ENCODE measurements at regions not wholly inside any gene's neighbourhood (a gene's known extent, or its start where the extent isn't known, plus 50 kb on each side); places are given as distances from the start of the nearest gene placed in this dataset.

DNA sequence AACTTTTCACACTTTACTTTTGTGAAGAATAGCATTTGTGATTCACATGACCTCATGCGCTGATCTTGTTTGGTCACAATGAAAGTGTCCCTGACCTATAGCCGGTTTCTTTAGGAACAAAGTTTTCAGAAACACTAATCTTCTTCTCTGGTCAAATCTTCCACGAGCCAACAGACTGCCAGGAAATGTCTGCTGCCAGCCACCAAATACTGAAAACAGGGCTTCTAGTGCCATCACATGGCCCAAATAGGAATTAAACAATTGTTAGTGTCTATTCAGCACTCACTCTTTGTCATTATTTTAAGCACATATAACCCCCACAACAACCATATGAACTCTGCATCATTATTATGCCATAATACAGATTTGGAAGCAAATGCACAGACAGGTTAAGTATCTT lies 286.5 kb upstream of the SYT4 start:
- Mint-ChIP-seq H3K36me3 (ENCODE audit: low read depth, unreplicated experiment) (no peaks in the 10 kb centered on the region), H3K27me3 (ENCODE audit: low read depth, unreplicated experiment) (peaks cover 5% of the 10 kb centered on the region), H3K9me3 (ENCODE audit: unreplicated experiment) (no peaks in the 10 kb centered on the region), H3K27ac (ENCODE audit: unreplicated experiment) (no peak overlapping the region), H3K4me3 (ENCODE audit: unreplicated experiment) (no peak overlapping the region), H3K4me1 (ENCODE audit: low read depth, unreplicated experiment) (no peaks in the 10 kb centered on the region)
- H3K36me3 ChIP-seq (ENCODE audit: insufficient read depth, low read length) = no peaks in the 10 kb centered on the region
- DNase-seq (ENCODE audit: low read depth) (peak; percentile 10), FAIRE-seq (peak; percentile 9)
- H3K4me2 ChIP-seq (ENCODE audit: low read length) = no peak overlapping the region
- H2AFZ ChIP-seq (ENCODE audit: low read depth, low read length) = no peak overlapping the region
- no peaks in the 10 kb centered on the region for H3K9me3 ChIP-seq (ENCODE audit: insufficient read depth, low read depth, low read length)
- no peak overlapping the region for H3K27ac ChIP-seq (ENCODE audit: low read depth, low read length)
- H3K27me3 ChIP-seq (ENCODE audit: insufficient read depth, low read length) = no peaks in the 10 kb centered on the region
- no peak for TF ChIP-seq EZH2 (IDR thresholded peaks at IDR 0.05; ENCODE audit: insufficient read depth, low read length)
- TF ChIP-seq, protein P1, sequence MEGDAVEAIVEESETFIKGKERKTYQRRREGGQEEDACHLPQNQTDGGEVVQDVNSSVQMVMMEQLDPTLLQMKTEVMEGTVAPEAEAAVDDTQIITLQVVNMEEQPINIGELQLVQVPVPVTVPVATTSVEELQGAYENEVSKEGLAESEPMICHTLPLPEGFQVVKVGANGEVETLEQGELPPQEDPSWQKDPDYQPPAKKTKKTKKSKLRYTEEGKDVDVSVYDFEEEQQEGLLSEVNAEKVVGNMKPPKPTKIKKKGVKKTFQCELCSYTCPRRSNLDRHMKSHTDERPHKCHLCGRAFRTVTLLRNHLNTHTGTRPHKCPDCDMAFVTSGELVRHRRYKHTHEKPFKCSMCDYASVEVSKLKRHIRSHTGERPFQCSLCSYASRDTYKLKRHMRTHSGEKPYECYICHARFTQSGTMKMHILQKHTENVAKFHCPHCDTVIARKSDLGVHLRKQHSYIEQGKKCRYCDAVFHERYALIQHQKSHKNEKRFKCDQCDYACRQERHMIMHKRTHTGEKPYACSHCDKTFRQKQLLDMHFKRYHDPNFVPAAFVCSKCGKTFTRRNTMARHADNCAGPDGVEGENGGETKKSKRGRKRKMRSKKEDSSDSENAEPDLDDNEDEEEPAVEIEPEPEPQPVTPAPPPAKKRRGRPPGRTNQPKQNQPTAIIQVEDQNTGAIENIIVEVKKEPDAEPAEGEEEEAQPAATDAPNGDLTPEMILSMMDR (IDR thresholded peaks at IDR 0.05; ENCODE audit: insufficient read depth, low read depth, low read length) = peak; percentile 72
- no peaks in the 10 kb centered on the region for H3K79me2 ChIP-seq (ENCODE audit: insufficient read depth, low read length)
- H4K20me1 ChIP-seq (ENCODE audit: insufficient read depth, low read length) = no peaks in the 10 kb centered on the region
- no peak overlapping the region for H3K9ac ChIP-seq (ENCODE audit: low read length)
- H3K4me3 ChIP-seq (ENCODE audit: insufficient read depth, low read depth, low read length) = no peak overlapping the region
- no peaks in the 10 kb centered on the region for H3K4me1 ChIP-seq (ENCODE audit: insufficient read depth, low read length)

DNA sequence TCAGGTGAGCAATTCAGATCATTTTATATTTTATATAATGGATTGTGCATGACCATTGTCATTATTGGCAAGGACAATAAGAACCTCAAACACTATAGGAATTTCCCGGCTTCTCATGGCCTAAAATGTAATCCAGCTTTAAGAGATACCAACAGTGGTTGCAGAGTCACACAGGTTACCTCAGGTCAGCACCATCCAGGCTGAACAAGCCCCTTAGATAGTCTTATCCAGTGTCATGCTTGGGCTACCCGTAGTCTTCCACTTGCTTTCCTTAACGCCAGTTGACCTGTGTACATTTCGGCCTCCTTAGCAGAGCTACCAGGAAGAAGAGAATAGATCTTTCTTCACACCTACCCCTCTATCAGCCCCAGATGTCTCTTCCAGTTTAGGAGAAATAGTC lies 293.3 kb upstream of the SYT4 start:
- peaks cover 7% of the 10 kb centered on the region for H3K27me3 Mint-ChIP-seq (ENCODE audit: low read depth, unreplicated experiment)
- no peak overlapping the region for H3K4me3 ChIP-seq (ENCODE audit: insufficient read depth, low read depth, low read length)
- H3K79me2 ChIP-seq (ENCODE audit: insufficient read depth, low read length) = no peaks in the 10 kb centered on the region
- H4K20me1 ChIP-seq (ENCODE audit: insufficient read depth, low read length) = no peaks in the 10 kb centered on the region
- H3K36me3 Mint-ChIP-seq (ENCODE audit: low read depth, unreplicated experiment) = no peaks in the 10 kb centered on the region
- H3K27ac ChIP-seq (ENCODE audit: low read depth, low read length) = no peak overlapping the region
- DNase-seq (ENCODE audit: low read depth) (no peak), FAIRE-seq (no peak)
- TF ChIP-seq, protein P1 (IDR thresholded peaks at IDR 0.05; ENCODE audit: insufficient read depth, low read depth, low read length) = no peak
- TF ChIP-seq EZH2 (IDR thresholded peaks at IDR 0.05; ENCODE audit: insufficient read depth, low read length) = no peak
- H2AFZ ChIP-seq (ENCODE audit: low read depth, low read length) = no peak overlapping the region
- peaks cover 7% of the 10 kb centered on the region for H3K27me3 ChIP-seq (ENCODE audit: insufficient read depth, low read length)
- no peak overlapping the region for H3K27ac Mint-ChIP-seq (ENCODE audit: unreplicated experiment)
- H3K9me3 Mint-ChIP-seq (ENCODE audit: unreplicated experiment) = no peaks in the 10 kb centered on the region
- H3K36me3 ChIP-seq (ENCODE audit: insufficient read depth, low read length) = no peaks in the 10 kb centered on the region
- no peak overlapping the region for H3K4me2 ChIP-seq (ENCODE audit: low read length)
- H3K4me3 Mint-ChIP-seq (ENCODE audit: unreplicated experiment) = no peak overlapping the region
- H3K4me1 Mint-ChIP-seq (ENCODE audit: low read depth, unreplicated experiment) = no peaks in the 10 kb centered on the region
- H3K4me1 ChIP-seq (ENCODE audit: insufficient read depth, low read length) = no peaks in the 10 kb centered on the region
- H3K9me3 ChIP-seq (ENCODE audit: insufficient read depth, low read depth, low read length) = no peaks in the 10 kb centered on the region
- no peak overlapping the region for H3K9ac ChIP-seq (ENCODE audit: low read length)

DNA sequence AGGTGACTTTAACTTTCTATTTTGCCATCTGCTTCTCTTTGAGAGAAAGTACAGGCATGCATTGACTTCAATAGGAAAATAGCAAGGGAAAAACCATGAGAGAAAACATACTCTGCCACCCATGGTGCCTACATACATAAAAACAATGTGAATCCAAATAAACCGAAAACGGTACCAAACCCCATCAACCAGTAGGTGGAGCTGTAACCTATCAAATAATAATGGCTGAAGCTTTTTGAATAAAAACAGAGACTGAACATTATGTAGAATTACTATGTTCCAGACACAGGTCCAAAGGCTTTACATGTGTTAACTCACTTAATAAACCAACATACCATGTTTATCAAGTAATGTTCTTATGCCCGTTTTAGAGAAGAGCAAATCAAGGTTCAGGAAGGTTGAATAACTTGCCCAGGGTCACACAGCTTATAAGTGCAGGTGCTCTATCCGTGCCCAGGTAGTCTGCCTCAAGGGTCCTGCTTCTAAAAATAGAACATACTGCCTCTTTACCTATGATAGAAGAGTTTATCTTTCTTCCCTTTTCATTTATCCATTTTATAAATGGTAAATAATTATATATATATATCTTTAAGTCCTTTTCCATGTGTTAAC lies 293.9 kb upstream of the SYT4 start:
- H3K27me3 ChIP-seq (ENCODE audit: insufficient read depth, low read length) = peaks cover 9% of the 10 kb centered on the region
- H4K20me1 ChIP-seq (ENCODE audit: insufficient read depth, low read length) = no peaks in the 10 kb centered on the region
- H3K79me2 ChIP-seq (ENCODE audit: insufficient read depth, low read length) = no peaks in the 10 kb centered on the region
- H3K4me3 ChIP-seq (ENCODE audit: insufficient read depth, low read depth, low read length) = no peak overlapping the region
- H3K36me3 ChIP-seq (ENCODE audit: insufficient read depth, low read length) = no peaks in the 10 kb centered on the region
- no peaks in the 10 kb centered on the region for H3K9me3 ChIP-seq (ENCODE audit: insufficient read depth, low read depth, low read length)
- FAIRE-seq (peak; percentile 56), DNase-seq (ENCODE audit: low read depth) (peak; percentile 7)
- H3K27ac Mint-ChIP-seq (ENCODE audit: unreplicated experiment) = no peak overlapping the region
- H3K4me1 ChIP-seq (ENCODE audit: insufficient read depth, low read length) = no peaks in the 10 kb centered on the region
- TF ChIP-seq EZH2 (IDR thresholded peaks at IDR 0.05; ENCODE audit: insufficient read depth, low read length) = no peak
- TF ChIP-seq, protein P1 (IDR thresholded peaks at IDR 0.05; ENCODE audit: insufficient read depth, low read depth, low read length) = peak; percentile 87
- no peak overlapping the region for H3K9ac ChIP-seq (ENCODE audit: low read length)
- no peak overlapping the region for H3K27ac ChIP-seq (ENCODE audit: low read depth, low read length)
- H3K4me3 Mint-ChIP-seq (ENCODE audit: unreplicated experiment) = no peak overlapping the region
- no peaks in the 10 kb centered on the region for H3K36me3 Mint-ChIP-seq (ENCODE audit: low read depth, unreplicated experiment)
- peaks cover 3% of the 10 kb centered on the region for H3K27me3 Mint-ChIP-seq (ENCODE audit: low read depth, unreplicated experiment)
- no peak overlapping the region for H2AFZ ChIP-seq (ENCODE audit: low read depth, low read length)
- no peaks in the 10 kb centered on the region for H3K4me1 Mint-ChIP-seq (ENCODE audit: low read depth, unreplicated experiment)
- no peaks in the 10 kb centered on the region for H3K9me3 Mint-ChIP-seq (ENCODE audit: unreplicated experiment)
- H3K4me2 ChIP-seq (ENCODE audit: low read length) = no peak overlapping the region
